Fibroblast of mammary gland (primary cell): ENCODE measurements at regions not wholly inside any gene's neighbourhood (a gene's known extent, or its start where the extent isn't known, plus 50 kb on each side); places are given as distances from the start of the nearest gene placed in this dataset.

Source experiments
- DNase-seq: peaks from one replicate; pipeline ENCODE4 v3.0.0-alpha.2; 2010; ENCODE audit warnings: low read depth
- H3K4me3 ChIP-seq: 2 replicates; pipeline ENCODE4 v1.5.1; 2011; ENCODE audit warnings: low read depth, mild to moderate bottlenecking, low read length, moderate library complexity; ENCODE audit not compliant: control insufficient read depth
- TF ChIP-seq, protein P1 (sequence below): conservative IDR thresholded peaks from 2 replicates; pipeline ENCODE4 v1.5.1; 2011; ENCODE audit warnings: low read depth, low read length, inconsistent platforms; ENCODE audit not compliant: control insufficient read depth, insufficient read depth

DNA sequence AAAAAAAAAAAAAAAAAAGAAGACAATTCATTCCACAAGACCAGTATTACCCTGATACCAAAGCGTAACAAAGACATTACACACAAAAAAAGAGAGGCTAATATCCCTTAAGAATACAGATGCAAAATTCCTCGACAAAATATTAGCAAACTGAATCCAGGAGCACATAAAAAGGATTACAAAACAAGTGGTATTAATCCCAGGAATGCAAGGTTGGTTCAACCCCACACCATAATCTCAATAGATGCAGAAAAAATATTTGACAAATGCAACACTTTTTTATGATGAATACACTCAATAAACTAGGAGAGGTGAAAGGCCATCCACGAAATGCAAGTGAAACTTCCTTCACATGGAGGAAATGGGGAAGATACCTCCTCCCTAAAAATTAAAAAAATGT, 80.1 kb upstream of the TLR4 start:
- TF ChIP-seq, protein P1, sequence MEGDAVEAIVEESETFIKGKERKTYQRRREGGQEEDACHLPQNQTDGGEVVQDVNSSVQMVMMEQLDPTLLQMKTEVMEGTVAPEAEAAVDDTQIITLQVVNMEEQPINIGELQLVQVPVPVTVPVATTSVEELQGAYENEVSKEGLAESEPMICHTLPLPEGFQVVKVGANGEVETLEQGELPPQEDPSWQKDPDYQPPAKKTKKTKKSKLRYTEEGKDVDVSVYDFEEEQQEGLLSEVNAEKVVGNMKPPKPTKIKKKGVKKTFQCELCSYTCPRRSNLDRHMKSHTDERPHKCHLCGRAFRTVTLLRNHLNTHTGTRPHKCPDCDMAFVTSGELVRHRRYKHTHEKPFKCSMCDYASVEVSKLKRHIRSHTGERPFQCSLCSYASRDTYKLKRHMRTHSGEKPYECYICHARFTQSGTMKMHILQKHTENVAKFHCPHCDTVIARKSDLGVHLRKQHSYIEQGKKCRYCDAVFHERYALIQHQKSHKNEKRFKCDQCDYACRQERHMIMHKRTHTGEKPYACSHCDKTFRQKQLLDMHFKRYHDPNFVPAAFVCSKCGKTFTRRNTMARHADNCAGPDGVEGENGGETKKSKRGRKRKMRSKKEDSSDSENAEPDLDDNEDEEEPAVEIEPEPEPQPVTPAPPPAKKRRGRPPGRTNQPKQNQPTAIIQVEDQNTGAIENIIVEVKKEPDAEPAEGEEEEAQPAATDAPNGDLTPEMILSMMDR = no peak
- DNase-seq = no peak
- H3K4me3 ChIP-seq = no peak overlapping the region

DNA sequence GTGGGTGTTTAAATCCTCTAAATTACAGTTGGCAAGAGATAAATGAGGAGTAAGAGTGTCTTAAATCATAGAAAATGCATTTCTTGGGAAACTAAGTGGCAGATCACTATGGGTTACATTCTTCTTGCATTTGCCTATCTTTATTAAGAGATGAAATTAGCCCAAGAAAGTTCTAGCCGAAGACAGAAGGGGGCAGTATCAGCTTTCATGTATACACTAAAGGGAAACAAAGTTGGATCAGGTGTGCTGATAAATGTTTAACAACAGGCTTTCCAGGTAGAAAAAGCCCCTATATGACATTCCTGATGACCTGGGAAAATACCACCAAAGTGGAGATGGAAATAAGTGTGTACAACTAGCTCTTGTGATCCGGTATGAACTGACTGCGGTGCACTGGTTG, 81.9 kb upstream of the TLR4 start:
- DNase-seq = no peak
- TF ChIP-seq, protein P1 = no peak
- H3K4me3 ChIP-seq = no peak overlapping the region

DNA sequence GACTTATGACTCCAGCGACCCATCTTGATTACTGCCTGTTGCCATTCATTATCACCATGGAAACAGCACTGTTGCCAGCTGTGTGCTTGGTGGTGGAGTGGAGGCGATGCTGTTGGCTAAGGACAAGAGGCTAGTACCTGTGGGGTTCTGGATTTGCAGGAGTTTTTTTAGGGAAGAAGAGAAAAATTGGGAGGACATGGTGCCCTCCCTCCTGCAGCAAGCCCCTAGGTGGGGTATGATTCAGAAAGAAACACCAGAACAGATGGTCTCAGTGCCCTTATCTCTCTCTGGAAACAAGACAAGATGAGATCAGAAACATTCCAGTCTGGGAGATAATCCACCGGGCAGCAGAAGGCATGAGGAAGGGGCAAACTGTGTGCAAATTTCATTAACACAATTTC, 87.8 kb upstream of the TLR4 start:
- TF ChIP-seq, protein P1 = no peak

DNA sequence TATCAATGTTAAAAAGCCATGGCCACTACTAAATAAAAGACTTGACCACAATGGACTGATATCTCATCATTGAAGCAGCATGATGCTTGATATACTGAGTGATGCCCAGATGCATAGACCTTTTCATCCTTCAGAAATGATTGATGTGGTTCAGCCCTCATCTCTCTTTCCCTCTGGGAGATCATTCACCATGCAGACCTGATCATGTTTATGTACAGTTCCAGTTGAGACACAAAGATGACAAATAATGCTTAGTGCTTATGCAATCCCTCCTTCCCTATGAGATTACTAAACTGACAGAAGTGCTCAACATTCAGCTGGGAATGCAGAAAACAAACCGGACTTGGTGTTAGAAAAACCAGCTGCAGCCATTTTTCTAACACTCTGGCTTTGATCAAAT, 91.9 kb upstream of the TLR4 start:
- DNase-seq = no peak
- H3K4me3 ChIP-seq = no peak overlapping the region
- TF ChIP-seq, protein P1 = no peak

More for the DNA sequence above, 87.8 kb upstream of the TLR4 start:
- no peak overlapping the region for H3K4me3 ChIP-seq
- no peak for DNase-seq

DNA sequence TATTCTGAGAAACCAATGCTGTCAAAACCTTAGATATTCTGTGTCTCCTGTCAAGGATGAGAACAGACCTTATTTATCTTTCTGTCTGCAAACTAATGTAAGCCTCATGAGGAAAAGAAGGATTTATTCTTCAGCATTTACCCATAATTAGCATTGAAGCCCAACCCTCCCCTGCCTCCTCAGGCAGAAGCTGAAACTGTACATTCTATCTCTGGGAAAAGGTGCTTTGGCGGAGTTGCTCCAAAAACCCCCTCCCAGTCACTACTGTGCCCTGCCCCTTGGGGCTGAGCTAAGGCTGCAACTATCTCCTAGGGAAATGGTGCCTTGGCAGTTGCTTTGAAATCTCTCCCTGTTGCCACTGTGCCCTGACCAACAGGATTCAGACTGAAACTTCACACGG, 106.2 kb upstream of the TLR4 start:
- no peak overlapping the region for H3K4me3 ChIP-seq
- TF ChIP-seq, protein P1 = no peak
- no peak for DNase-seq

DNA sequence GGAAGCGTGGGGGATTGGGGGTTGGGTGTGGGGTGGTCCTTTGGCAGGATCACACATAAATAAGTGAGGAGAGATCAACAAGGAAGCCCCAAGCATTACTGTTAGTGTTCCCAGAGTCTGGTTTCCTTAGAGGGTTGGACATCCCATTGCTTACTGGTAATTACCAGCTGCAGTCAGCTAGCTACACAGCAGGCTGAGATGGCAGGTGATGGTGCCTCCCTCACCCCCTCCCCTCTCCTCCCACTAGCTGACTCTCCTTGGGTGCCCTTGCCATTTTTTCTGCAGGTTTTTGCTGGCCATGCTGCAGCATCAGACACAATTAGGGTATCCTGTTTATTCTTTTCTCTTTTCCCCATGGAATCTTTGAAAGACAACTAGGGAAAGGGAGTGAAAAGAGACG, 107.5 kb upstream of the TLR4 start:
- TF ChIP-seq, protein P1 = no peak
- no peak overlapping the region for H3K4me3 ChIP-seq
- no peak for DNase-seq

DNA sequence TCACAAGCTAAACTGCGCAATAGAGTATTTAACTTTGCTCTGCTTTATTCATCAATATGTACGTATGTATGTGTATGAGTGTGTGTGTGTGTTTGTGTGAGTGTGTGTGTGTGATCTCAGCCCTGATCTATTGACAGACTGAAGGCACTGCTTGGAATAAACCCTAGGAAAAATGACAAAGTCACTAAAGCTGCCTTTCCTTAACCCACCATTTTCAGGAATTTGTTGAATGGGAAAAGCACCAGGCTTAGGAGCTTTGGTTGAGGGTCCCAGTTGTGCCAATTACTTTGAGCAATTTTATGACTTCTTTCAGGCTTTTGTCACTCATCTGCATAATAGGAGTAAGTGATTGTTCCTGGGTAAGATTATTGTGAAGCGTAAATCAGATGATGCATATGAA, 108.6 kb upstream of the TLR4 start:
- H3K4me3 ChIP-seq = no peak overlapping the region
- no peak for DNase-seq
- TF ChIP-seq, protein P1 = no peak
